Activated CD4-positive, alpha-beta T cell treated with anti-CD3 and anti-CD28 coated beads, Interleukin-2, amount 10 ng/mL, durations not matched to agents 24 days and 14 days (primary cell): ENCODE measurements at regions not wholly inside any gene's neighbourhood (a gene's known extent, or its start where the extent isn't known, plus 50 kb on each side); places are given as distances from the start of the nearest gene placed in this dataset.
"Not testable (repeated sequence)": the region's sequence is repeated elsewhere in the genome, so short reads cannot be mapped to it uniquely, and the experiment has no call there.

Experiments
- DNase-seq: peaks from one replicate; pipeline ENCODE4 v3.0.0; 2022
- H3K27ac Mint-ChIP-seq: one replicate; pipeline ENCODE4 v1.8.0; 2022; ENCODE audit warnings: mild to moderate bottlenecking, mixed read lengths
- H3K27me3 Mint-ChIP-seq: one replicate; pipeline ENCODE4 v1.8.0; 2022; ENCODE audit warnings: mixed read lengths
- H3K36me3 Mint-ChIP-seq: one replicate; pipeline ENCODE4 v1.8.0; 2022; ENCODE audit warnings: low read depth, mild to moderate bottlenecking, mixed read lengths
- H3K4me1 Mint-ChIP-seq: one replicate; pipeline ENCODE4 v1.8.0; 2021; ENCODE audit warnings: mixed read lengths
- H3K4me3 Mint-ChIP-seq: one replicate; pipeline ENCODE4 v1.8.0; 2022; ENCODE audit warnings: mild to moderate bottlenecking, moderate library complexity, mixed read lengths
- H3K9me3 Mint-ChIP-seq: one replicate; pipeline ENCODE4 v1.8.0; 2021; ENCODE audit warnings: mixed read lengths
- intact Hi-C: fragments of 100-400 bp; cut with micrococcal nuclease; formaldehyde crosslinking; loops from one replicate; pipeline ENCODE4 v1.15.1; 2023

DNA sequence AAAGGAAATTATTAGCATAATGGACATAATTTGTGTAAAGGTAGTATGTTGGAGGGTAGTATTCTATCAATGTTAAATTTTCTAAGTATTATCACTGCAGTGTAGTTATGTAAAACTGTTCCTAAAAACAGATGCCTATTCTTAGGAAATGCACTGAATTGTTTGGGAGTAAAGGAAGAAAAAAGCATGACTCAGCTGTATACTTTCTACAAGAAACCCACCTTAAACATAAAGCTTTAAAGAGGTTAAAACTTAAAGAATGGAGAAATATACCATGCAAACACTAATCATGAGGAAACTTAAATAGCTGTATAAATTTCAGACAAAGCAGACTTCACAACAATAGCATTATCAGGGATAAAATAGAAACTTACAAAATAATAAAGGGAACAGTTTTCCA lies 292.9 kb downstream of the ANTXR2 start:
- Mint-ChIP-seq H3K27ac (no peak overlapping the region), H3K4me3 (no peak overlapping the region), H3K4me1 (no peaks in the 10 kb centered on the region), H3K36me3 (no peaks in the 10 kb centered on the region), H3K27me3 (no peaks in the 10 kb centered on the region), H3K9me3 (peaks cover 4% of the 10 kb centered on the region)
- intact Hi-C loops: no loop called here
- DNase-seq: no peak

DNA sequence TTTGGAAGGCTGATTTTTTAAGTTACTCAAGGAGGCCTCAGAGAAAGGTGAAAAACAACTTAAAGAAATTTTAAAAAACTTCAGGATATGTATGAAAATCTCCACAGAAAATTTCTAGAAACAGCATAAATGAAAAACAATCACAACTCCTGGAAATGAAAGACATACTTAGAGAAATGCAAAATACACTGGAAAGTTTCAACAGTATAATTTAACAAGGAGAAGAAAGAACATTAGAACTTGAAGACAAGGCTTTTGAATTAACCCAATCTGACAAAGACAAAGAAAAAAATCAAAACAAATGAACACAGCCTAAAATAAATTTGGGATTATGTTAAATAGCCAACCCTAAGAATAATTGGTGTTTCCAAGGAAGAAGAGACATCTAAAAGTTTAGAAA lies 300.5 kb downstream of the ANTXR2 start:
- no peak overlapping the region for H3K27ac Mint-ChIP-seq
- DNase-seq: no peak
- no peaks in the 10 kb centered on the region for H3K36me3 Mint-ChIP-seq
- H3K27me3 Mint-ChIP-seq: no peaks in the 10 kb centered on the region
- peaks cover 12% of the 10 kb centered on the region for H3K9me3 Mint-ChIP-seq
- H3K4me3 Mint-ChIP-seq: no peak overlapping the region
- H3K4me1 Mint-ChIP-seq: no peaks in the 10 kb centered on the region
- intact Hi-C loops: no loop called here

DNA sequence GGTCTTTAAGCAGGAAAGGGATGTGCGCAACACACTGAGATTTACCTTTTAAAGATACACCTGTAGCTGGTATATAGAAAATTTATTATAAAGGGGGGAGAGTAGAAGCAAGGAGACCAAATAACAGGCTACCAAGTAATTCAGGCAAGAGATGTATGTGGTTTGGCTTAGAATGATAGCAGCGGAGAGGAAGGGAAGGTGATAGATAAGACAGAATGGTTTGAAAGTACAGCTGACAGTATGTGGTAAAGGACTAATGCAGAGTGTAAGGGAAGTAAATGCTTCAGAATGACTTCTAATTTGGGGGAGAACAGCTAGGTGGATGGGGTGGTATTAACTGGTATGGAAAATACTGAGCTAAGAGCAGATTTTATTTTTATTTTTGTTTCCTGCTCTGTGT lies 308.9 kb downstream of the ANTXR2 start:
- H3K4me3 Mint-ChIP-seq: no peak overlapping the region
- H3K9me3 Mint-ChIP-seq: peaks cover 6% of the 10 kb centered on the region

DNA sequence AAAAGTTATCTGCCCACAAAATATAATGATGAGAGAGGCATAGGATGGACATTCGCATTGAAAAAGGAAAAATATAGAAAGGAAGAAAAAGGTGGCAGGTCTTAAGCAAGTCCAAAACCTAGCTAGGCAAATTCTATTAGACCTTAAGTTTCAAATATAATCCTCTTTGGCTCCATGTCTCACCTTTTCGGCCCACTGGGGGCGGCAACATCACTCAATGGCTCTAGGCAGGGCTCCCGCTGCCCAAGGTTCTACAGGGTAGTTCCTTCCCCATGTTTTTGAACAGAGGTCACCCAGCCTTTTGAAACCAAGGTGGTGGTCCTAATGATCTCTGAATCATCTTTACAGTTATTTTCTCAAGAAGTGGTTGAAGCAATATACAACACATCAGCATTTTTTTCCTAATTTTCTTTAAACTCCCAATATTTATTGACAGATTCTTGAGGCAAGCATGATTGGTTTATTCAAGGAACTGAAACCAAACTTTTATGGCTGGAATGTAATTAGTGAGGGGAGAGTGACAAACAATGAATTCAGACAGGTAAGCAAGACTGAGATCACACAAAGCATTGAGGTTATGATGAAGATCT lies 309.4 kb downstream of the ANTXR2 start:
- peaks cover 6% of the 10 kb centered on the region for H3K9me3 Mint-ChIP-seq

More for the DNA sequence above, 308.9 kb downstream of the ANTXR2 start:
- H3K27ac Mint-ChIP-seq: no peak overlapping the region
- intact Hi-C loops: no loop called here
- H3K27me3 Mint-ChIP-seq: no peaks in the 10 kb centered on the region
- H3K36me3 Mint-ChIP-seq: no peaks in the 10 kb centered on the region
- no peaks in the 10 kb centered on the region for H3K4me1 Mint-ChIP-seq
- no peak for DNase-seq

DNA sequence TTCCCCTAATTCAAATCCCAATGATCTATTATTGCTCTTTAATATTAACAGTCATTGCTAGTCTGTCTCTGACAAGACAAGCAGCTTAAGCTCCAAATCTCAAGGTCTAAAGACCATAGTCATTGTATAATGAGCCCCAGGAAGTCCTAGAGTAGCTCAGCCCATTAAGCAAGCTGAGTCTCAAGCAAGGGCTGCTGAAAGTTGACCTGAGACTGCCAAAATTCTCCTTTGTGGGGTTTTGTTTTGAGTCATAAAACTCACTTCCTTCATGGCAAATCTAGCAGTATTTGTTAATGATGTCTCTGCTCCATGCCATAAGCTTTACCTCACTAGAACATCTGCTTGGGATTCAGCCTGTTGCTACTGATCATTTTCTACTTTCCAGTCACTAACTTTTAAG lies 313.2 kb downstream of the ANTXR2 start:
- Mint-ChIP-seq H3K36me3 (no peaks in the 10 kb centered on the region), H3K9me3 (peaks cover 6% of the 10 kb centered on the region), H3K27ac (no peak overlapping the region), H3K4me1 (no peaks in the 10 kb centered on the region), H3K27me3 (no peaks in the 10 kb centered on the region), H3K4me3 (no peak overlapping the region)
- intact Hi-C loops: no loop called here
- DNase-seq: no peak

More for the DNA sequence above, 309.4 kb downstream of the ANTXR2 start:
- no peak overlapping the region for H3K4me3 Mint-ChIP-seq
- H3K27me3 Mint-ChIP-seq: no peaks in the 10 kb centered on the region
- intact Hi-C loops: no loop called here
- DNase-seq: no peak
- no peaks in the 10 kb centered on the region for H3K36me3 Mint-ChIP-seq
- no peaks in the 10 kb centered on the region for H3K4me1 Mint-ChIP-seq
- H3K27ac Mint-ChIP-seq: no peak overlapping the region

DNA sequence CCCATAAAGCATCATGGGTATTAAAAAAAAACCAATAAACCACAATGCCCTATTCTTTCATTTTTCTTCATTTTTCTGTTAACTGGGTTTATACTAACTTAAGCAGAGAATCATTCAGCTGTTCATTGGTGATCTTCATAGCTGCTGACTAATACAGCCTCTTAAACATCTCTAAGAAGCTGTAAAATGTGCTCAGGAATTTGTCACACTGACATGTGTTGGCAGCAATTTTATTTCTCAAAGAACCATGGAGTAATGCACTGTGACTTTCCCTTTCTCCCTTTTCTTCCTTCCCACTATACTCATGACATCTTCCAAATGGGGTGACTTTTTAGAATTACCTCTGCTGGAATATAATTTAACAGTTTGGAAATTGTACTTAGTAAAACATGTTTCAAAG lies 315.4 kb downstream of the ANTXR2 start:
- no peaks in the 10 kb centered on the region for H3K36me3 Mint-ChIP-seq
- peaks cover 6% of the 10 kb centered on the region for H3K9me3 Mint-ChIP-seq
- intact Hi-C loops: no loop called here
- no peak overlapping the region for H3K4me3 Mint-ChIP-seq
- H3K27me3 Mint-ChIP-seq: no peaks in the 10 kb centered on the region
- no peak overlapping the region for H3K27ac Mint-ChIP-seq
- H3K4me1 Mint-ChIP-seq: no peaks in the 10 kb centered on the region
- no peak for DNase-seq

DNA sequence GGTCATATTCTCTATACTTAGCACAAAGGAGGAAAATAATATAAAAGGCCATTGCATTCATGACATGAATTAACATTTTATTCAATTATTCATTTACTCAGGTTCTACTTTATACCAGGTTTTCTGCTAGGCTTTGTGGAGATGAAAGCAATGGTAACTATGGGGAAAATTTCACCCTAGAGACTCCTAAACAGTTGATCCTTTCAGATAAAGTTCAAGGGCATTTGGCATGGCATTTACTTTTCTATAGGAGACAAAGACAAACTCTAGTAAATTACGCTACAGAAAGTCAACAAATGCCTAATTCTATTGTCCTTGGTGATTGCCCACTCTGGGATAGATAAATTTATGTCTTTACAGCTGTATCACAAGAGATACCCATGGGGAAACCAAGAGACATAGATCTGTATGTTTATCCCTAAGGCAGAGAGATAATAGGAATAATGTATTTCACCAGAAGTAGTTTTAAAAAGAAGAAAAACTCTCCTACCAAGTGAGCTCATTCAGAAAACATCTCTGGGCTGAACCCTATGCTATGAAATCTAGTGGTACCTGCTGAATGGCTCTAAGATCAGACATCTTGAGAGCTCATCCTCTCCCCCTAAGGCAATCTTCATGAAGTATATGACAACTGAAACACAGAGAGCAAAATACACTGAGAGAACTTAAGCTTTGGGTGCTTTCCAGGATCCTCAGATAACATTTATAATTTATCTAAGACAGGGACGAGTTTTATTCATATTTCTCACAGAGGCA lies 316.7 kb downstream of the ANTXR2 start:
- no peaks in the 10 kb centered on the region for H3K27me3 Mint-ChIP-seq

DNA sequence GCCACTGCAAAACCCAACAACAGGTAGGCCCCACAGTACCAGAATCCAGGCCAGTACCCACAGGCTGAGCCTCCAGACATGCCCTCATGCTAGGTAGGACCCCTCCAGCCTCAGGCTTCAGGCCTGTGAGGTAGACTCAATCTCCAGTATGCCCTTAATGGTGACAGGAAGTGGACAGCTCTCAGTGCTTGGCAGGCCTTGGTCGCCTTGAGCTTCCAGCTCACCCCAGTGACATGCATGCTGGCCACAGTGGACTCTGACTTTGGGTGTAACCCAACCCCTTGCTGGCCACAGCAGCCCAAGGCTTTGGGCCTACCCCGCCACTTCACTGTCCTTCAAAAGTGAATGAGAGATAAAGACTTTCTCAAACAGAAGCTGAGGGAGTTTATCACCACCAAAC lies 324.2 kb downstream of the ANTXR2 start:
- Mint-ChIP-seq H3K9me3 (no peaks in the 10 kb centered on the region), H3K27me3 (peaks cover 3% of the 10 kb centered on the region), H3K4me3 (no peak overlapping the region), H3K36me3 (no peaks in the 10 kb centered on the region), H3K27ac (no peak overlapping the region), H3K4me1 (no peaks in the 10 kb centered on the region)
- intact Hi-C loops: no loop called here
- DNase-seq: no peak

More for the DNA sequence above, 316.7 kb downstream of the ANTXR2 start:
- Mint-ChIP-seq H3K4me3 (no peak overlapping the region), H3K4me1 (no peaks in the 10 kb centered on the region), H3K36me3 (no peaks in the 10 kb centered on the region), H3K27ac (no peak overlapping the region), H3K9me3 (no peaks in the 10 kb centered on the region)
- no peak for DNase-seq
- intact Hi-C loops: no loop called here

DNA sequence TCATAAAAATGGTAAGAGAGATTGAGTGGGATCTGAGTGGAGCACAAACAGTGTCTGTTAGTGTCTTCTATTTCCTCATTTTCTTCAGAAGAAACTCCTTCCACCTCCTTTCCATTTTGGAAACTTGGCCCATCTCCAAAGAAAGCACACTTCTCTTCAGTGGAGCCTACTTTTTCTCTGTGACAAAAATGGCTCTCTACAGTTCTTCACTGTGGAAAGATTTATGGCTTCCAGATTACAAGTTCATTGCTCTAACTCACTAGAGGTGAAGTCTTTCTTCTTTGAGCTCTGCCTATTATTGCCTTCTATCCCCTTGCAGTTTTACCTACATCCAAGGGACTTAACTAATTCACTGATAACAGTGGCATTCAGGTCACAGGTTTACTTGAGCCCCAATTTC lies 325.8 kb downstream of the ANTXR2 start:
- no peak for DNase-seq
- Mint-ChIP-seq H3K4me3 (no peak overlapping the region), H3K36me3 (no peaks in the 10 kb centered on the region), H3K27ac (no peak overlapping the region), H3K4me1 (no peaks in the 10 kb centered on the region), H3K9me3 (no peaks in the 10 kb centered on the region), H3K27me3 (peaks cover 3% of the 10 kb centered on the region)
- intact Hi-C loops: no loop called here

DNA sequence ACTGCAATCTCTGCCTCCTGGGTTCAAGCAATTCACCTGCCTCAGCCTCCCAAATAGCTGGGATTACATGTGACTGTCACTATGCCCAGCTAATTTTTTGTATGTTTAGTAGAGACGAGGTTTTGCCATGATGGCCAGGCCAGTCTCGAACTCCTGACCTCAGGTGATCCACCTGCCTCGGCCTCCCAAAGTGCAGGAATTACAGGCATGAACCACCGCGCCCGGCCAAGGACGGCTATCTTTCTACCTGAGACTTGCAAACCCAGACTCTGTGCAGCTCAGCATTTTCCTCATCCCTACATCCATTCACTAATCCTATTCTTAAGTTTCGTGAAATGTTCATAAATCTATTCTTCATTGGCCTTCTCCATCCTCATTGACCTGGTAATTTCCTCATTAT lies 330.0 kb downstream of the ANTXR2 start:
- H3K4me1 Mint-ChIP-seq: no peaks in the 10 kb centered on the region
- DNase-seq: no peak
- no peak overlapping the region for H3K4me3 Mint-ChIP-seq
- peaks cover 4% of the 10 kb centered on the region for H3K27me3 Mint-ChIP-seq
- H3K27ac Mint-ChIP-seq: no peak overlapping the region
- no peaks in the 10 kb centered on the region for H3K9me3 Mint-ChIP-seq
- intact Hi-C loops: no loop called here
- no peaks in the 10 kb centered on the region for H3K36me3 Mint-ChIP-seq

DNA sequence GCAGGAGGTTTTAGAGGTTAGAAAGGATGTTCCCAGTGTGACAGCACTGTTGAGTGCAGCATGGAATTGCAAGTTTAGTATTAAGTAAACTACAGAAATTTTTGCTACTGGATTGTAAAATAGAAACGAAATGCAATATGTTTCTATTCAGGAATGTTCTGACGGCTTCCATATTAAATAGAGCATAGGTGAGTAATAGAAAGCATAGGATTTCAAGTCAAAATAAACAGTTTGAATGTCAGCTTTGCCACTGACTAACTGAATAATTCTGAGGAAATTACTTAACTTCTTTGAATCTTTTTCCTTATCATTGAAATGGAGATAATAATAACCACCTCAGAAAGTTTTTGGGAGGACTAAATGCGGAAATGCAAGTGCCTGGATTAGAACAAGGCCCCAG lies 331.9 kb upstream of the GK2 start:
- DNase-seq: no peak
- Mint-ChIP-seq H3K27me3 (peaks cover 5% of the 10 kb centered on the region), H3K36me3 (no peaks in the 10 kb centered on the region), H3K4me1 (no peaks in the 10 kb centered on the region), H3K9me3 (no peaks in the 10 kb centered on the region), H3K4me3 (no peak overlapping the region), H3K27ac (no peak overlapping the region)
- intact Hi-C loops: no loop called here

DNA sequence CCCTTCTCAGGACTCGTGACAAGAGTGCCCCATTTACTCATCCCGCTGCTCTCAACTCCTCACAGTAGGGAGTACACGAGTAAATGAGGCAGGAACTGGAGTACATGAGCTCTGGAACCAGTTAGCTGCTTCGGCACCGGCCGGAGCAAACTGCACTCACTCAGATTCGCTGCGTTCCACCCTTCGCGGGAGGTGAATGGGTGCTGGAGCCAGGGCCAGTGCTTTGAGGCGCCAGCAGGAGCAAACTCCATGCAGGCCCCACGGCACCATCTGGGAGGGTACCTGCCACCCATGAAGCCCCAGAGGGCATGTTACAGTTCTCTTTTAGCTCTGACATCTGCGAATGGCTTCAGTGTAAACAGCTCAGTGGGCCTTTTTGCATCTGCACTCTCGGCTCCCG lies 315.5 kb upstream of the GK2 start:
- Mint-ChIP-seq H3K4me1 (no peaks in the 10 kb centered on the region), H3K27ac (no peak overlapping the region), H3K27me3 (peaks cover 4% of the 10 kb centered on the region), H3K4me3 (no peak overlapping the region), H3K36me3 (no peaks in the 10 kb centered on the region), H3K9me3 (no peaks in the 10 kb centered on the region)
- intact Hi-C loops: no loop called here
- DNase-seq: no peak

DNA sequence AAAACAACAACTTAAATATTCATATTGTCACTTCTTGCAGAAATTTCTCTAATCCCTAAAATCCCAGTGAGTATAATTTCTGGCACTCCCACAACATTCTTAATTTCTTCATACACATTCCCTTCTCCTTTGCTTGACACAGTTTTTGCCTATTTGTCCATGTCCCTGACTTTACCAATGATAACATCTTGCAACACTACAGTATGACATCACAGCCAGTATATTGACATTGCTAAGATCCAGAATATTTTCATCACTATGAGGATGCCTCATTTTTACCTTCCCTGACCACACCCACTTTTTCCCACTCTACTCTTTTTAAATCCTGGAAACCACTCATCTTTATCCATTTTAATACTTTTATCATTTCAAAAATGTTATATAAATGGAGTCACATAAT lies 292.3 kb upstream of the GK2 start:
- Mint-ChIP-seq H3K27ac (no peak overlapping the region), H3K27me3 (no peaks in the 10 kb centered on the region), H3K4me3 (no peak overlapping the region), H3K4me1 (no peaks in the 10 kb centered on the region), H3K9me3 (peaks cover 4% of the 10 kb centered on the region), H3K36me3 (no peaks in the 10 kb centered on the region)
- no peak for DNase-seq
- intact Hi-C loops: no loop called here

DNA sequence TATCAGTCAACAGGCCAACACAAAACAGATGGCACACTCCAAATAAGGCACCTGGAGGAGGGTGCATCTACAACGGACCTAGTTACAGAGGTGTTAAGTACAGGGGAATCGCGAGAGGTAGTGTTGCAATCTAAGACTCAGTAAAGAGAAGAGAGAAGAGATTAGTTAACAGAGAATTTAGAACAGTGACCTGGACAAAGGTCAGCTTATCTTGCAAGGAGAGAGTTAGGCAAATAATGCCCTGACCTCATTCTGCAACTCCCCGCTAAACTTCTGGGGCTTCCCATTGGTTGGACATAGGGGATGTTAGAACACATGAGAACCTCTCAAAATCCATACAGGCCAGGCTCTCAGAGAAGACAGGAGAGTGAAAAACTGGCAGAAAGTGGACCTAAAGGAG lies 289.4 kb upstream of the GK2 start:
- Mint-ChIP-seq H3K9me3 (peaks cover 7% of the 10 kb centered on the region), H3K27ac (no peak overlapping the region), H3K36me3 (no peaks in the 10 kb centered on the region), H3K4me1 (no peaks in the 10 kb centered on the region), H3K27me3 (peaks cover 2% of the 10 kb centered on the region), H3K4me3 (no peak overlapping the region)
- no peak for DNase-seq
- intact Hi-C loops: no loop called here

DNA sequence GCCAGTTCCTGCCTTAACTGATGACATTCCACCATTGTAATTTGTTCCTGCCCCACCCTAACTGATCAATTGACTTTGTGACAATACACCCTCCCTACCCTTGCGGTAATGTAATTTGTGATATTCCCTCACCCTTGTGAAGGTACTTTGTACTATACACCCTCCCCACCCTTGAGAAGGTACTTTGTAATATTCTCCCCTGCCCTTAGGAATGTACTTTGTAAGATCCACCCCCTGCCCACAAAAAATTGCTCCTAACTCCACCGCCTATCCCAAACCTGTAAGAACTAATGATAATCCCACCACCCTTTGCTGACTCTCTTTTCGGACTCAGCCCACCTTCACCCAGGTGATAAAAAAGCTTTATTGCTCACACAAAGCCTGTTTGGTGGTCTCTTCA lies 288.5 kb upstream of the GK2 start:
- DNase-seq, H3K4me1 Mint-ChIP-seq, H3K27me3 Mint-ChIP-seq, H3K36me3 Mint-ChIP-seq, H3K27ac Mint-ChIP-seq, H3K9me3 Mint-ChIP-seq, H3K4me3 Mint-ChIP-seq, intact Hi-C loops: not testable (repeated sequence)
